Erythroblast (primary cell): ENCODE measurements at regions not wholly inside any gene's neighbourhood (a gene's known extent, or its start where the extent isn't known, plus 50 kb on each side); places are given as distances from the start of the nearest gene placed in this dataset.

ENCODE experiments used
- GATA1 ChIP-seq: IDR thresholded peaks from 2 replicates; pipeline ENCODE4 v1.6.1; 2011; ENCODE audit warnings: low read depth, mild to moderate bottlenecking, control low read depth, low read length, moderate library complexity
- POLR2A ChIP-seq: IDR thresholded peaks from 2 replicates; pipeline ENCODE4 v1.6.1; 2011; ENCODE audit warnings: mild to moderate bottlenecking, low read length

DNA sequence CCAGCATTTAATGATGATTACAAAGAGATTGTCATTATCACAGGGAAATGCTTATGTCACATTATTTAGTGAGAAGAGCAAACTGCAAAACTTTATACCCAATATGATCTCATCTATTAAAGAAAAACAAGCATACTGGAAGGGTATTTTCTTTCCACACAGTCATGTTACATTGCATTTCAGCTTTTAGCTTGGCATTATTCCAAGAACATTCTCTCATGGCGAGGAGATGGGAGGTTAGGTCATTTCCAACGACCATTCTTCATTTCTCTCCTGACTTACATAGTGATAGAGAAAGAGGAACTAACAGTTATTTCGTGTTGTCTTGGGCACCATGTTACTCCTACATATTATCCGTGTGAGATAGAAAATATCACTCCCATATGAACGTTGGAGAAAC is 309.4 kb upstream of the XYLT1 start:
- no peak for TF ChIP-seq POLR2A
- TF ChIP-seq GATA1: no peak
